NCI-H146 treated with DMSO at 0.1 percent for 48 hours (cell line): ENCODE measurements at regions not wholly inside any gene's neighbourhood (a gene's known extent, or its start where the extent isn't known, plus 50 kb on each side); places are given as distances from the start of the nearest gene placed in this dataset.

Source experiments
- DNase-seq: peaks from one replicate; lab custom pipeline; 2025; ENCODE audit not compliant: unreplicated experiment; lab: John Stamatoyannopoulos, UW

DNA sequence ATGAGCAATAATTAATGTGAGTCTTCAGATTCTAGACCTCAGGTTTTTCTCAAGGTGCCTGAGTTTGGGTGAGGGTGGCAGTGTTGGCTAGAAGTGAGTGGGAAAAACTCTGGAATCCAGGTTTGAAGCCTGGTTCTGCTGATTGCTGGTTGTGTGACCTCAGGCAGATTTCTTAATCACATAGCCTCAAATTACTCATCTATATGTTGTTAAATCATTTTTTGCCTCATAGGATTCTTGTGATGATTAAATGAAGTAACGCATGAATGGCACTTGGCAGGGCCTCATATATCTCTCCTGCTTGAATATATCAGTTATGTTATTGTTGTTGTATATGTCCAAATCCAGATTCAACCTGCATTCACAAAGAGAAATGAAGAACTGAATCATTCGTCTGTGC lies 60.5 kb downstream of the NR2F2 start:
- DNase-seq, result no peak

DNA sequence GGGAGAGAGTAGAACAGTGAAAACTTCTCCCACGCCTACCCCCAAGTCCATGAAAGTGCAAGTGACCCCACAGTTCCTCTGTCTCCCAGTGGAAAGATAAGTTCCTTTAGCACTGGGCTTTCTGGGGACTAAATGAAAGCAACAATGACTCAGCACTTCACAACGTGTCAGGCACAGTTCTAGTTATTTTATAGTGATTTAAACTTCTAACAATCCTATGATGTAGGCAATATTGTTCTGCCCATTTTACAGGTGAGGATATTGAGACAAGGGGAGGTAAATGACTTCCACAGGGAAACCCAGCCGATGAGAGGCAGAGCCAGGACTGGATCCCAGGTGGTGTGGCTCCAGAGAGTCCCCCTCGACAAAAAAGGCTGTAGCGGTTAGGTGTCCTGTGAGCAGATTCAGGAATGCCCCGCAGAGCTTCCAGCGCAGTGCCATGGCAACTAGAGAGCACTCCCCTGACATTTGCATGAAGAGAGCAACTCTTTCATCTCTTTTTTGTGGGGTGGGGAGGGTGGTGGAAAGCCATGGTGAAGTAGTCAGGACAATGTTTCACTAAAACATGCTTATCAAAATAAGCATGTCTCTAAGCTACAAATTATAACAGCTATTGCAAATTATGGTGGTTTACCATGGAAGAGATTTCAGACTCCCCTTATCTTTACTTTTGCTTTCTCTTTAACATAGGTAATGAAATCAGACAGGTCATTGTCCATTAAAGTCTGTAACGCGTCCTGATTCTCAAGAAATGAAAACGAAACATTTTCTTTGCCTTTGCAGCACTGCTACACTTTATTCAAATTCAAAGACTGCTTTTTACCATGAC lies 62.1 kb downstream of the NR2F2 start:
- no peak for DNase-seq

DNA sequence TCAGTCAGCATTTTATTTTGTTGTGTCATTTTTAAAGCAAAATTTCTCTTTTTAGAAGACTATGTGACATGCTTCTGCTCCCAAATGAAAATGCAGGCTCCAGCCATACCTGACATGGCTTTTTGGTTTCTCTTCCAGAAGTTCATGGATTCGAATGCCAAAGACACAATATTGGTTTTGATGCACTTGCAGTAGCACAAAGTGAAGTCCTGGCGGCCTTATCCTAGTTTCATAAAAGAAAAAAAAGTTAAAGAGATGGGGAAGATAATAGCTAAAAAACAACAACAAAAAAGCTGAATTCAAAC lies 62.7 kb downstream of the NR2F2 start:
- DNase-seq, result no peak

DNA sequence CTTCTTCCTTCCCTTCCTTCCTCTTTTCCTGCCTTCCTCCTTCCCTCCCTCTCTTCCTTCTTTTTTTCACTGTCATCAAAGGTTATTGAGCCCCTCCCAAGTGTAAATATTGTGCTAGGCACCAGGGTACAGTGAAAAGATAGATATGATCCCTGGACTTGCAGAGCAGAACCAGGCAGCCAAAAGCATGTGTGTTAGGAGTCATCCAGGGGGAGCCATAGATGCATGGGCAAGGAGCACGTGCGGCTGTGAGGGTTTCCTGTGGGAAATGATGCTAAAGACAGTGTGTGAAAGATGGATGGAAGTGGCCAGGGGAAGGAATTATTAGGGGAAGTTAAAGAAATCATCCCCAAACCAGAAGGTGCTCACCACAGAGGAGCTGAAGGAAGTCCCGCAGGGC lies 65.2 kb downstream of the NR2F2 start:
- DNase-seq, result no peak

DNA sequence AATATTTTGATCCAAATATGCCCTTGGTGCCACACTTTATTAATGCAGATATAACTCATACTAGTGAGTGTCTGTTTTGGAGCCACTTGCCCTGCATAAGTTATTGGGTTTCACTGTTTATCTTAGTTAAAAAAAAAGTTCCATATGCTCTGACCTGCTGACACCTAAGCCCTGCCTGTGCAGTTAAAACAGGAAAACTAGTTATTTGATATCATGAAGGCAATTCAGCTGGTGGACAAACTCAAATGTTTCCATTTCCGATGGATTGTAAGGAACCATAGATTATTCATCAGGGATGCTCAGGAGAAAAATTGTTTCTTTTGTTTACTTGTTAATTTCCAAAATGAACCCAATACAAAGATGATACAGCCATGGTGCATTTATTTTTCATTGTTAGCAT lies 68.3 kb downstream of the NR2F2 start:
- no peak for DNase-seq

DNA sequence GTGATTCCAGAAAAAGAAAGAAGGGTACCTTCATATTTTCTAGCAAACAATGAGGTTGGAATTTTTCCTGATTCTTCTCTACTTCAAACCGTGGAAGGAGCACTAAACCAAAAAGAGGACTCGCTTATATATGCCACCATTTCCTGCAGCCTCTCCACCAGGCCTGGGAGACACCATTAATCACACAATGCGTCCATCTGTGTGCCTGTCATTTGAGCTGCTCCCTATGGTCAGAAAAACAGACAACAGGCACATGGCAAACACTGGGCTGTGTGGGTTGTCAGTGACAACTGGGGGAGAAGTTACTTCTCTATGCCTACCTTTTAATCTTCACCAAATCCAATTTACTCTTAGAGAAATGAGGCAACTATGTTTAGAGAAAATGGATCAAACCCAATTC lies 71.9 kb downstream of the NR2F2 start:
- no peak for DNase-seq

DNA sequence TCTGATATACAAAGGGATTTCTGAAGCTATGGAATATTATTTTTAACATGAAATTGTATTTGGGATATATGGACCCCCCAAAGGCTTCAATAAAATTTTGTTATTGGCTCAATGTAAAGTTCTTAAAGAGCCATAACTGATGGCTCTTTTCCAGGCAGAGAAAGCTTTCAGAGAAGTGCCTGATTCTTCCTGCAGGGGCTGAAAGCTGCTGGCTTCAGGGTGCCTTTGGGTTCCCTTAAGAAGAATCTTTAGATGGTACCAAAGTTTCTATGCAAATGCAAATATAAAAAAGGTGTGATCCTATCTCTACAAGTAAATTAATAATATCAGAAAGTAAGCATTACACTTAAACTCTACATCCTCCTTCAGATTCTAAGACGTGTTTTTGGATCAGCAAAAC lies 72.6 kb downstream of the NR2F2 start:
- no peak for DNase-seq

DNA sequence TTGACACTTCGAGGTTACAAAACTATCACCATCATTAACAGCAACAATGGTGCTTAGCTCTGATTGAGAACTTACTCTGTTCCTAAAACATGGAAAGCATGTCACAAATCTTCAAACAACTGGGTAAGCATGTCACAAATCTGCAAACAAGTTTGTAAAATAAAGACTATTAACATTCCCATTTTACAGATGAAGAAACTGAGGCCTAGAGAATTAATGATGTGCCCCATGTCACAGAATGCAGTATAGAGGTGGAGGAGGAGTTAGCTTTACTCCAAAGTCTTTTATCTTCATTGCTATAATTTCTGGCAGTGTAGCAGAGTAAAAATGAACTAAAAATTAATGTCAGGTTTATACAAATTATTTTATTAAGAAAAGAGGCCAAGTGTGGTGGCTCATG lies 73.4 kb downstream of the NR2F2 start:
- no peak for DNase-seq

DNA sequence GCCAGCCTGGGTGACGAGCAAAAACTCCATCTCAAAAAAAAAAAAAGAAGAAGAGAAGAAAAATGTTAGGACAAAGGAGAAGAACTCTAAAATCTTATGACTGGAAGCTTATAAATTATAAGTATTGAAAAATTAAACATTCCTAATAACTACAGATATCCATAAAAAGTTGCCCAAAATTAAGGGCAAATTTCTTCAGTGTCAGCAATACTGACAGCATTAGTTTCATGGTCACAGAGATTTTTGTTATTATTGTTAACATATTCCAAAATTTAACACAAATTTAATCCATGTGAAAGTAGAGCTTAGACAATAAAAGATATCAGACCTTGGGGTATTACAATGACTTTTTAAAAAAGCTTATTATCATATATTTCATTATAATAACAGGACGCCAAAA lies 74.1 kb downstream of the NR2F2 start:
- no peak for DNase-seq

DNA sequence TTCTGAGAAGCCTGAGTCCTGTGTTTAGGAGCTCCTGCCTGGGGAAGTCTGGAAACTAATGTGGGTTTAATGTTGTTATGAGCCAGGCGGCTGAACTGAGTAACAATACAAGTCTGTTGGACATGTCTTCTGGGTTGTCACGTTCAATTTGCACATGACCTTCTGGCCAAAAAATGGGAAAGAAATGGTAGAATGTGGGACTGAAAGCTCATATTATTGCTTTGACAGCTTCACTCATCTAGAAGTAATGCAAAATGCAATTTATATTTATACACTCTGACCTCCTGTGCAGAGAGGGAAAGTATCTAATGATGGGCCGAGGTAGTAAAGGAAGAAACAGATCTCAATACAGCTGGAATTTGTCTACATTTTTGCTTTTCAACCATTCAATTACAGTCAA lies 75.8 kb downstream of the NR2F2 start:
- DNase-seq, result no peak

DNA sequence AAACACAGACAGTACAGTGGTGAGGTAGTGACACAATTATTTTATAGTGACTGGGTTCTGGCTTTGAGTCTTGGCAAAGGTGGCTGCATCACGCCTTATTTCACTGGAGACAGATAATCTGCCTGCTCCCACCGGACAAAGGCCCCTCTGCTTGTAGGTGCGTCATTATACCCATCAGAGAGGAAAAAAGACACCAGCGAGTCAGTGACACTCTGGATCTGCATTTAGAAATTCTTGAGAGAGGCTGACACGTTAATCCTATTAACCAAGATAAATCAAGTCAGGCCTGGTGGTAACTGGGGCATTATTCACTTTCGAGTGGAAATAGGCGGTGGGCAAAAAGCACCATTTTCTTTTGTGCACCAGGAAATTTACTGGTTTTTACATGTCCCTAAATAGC lies 76.2 kb downstream of the NR2F2 start:
- no peak for DNase-seq

DNA sequence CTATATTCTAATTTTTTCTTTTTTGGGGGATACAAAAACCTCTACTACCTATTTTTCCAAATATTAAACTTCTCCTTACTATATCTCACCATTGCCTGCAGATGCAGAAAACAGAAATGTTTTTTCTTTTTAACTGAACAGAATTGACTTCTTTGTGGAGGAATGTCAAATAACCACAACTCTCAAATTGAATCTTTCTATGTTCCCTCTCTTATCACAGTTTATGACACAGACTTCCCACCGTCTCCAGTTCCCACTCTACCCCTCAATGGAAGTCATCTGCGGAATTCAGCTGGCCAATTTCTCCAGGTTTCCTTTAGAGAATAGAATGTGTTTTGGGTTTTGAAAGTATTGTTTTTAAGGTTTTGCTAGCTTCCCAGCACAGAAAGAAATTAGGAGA lies 77.0 kb downstream of the NR2F2 start:
- no peak for DNase-seq

DNA sequence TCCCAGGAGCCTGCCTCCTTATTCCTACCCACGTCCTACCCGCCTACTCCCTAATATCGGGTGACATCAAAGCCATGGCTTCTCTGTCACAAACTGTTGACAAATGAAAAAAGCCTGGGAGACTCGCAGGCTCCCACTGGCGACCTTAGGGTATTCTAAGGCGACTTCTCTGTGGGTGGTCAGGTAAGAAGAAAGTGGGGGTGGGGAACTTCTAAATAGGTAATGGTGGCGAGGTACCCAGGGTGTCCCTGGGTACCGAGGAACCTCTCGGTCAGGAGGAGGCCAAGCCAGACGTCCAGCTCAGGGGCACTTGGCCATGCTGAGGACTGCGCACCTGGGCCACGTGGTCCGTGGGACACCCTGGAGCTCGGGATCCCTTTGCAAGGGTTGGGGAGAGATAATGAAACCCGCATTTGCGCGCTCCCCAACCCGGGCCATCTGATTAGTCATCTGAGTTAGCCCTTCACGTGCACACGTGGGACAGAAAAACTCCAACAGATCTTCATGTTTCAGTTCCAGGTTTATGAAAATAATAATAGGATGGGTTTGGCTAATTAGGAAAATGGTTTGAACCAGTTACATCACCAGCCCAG lies 78.2 kb downstream of the NR2F2 start:
- DNase-seq, result no peak

DNA sequence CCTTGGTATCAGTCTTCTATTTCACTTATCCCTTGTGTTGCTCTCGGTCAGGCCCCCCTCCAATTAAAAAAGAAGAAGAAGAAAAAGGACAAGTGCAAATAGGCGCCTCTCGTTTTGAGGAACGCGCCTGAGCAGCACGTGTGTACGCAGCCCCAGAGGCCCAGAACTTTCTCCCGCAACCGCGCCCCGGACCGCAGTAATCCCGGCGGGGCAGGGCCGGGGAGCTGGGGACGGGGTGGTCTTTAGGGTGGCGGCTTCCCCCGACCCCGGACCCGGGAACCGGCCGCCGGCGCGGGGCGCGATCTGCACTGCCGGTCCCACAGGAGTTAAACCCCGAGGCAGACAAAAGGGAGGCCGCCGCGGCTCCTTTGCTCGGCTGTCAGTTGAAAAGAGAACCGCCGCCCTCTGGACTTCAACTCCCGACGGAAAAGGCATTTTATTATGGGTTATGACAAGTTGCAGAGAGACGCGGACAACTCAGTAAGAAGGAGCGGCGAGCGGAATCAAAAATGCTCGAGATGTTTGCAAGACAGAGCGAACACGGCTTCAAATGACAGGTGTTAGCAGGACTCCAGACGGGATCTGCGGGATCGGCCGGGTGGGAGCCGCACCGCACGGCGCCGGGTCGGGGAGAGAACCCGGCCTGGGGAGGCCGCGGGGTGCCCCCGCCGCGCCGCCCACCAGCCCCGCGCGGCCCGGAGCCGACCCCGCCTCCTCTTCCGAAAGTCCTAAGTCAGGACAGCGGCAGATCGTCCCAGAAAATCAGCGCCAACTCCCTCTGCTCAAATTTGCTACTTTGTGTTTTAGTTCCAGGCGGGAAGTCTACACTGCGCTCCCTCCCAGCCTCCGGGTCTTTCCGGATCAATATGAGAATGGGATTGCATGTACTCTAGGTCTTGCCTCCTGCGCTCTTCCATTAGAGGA lies 79.0 kb downstream of the NR2F2 start:
- no peak for DNase-seq

DNA sequence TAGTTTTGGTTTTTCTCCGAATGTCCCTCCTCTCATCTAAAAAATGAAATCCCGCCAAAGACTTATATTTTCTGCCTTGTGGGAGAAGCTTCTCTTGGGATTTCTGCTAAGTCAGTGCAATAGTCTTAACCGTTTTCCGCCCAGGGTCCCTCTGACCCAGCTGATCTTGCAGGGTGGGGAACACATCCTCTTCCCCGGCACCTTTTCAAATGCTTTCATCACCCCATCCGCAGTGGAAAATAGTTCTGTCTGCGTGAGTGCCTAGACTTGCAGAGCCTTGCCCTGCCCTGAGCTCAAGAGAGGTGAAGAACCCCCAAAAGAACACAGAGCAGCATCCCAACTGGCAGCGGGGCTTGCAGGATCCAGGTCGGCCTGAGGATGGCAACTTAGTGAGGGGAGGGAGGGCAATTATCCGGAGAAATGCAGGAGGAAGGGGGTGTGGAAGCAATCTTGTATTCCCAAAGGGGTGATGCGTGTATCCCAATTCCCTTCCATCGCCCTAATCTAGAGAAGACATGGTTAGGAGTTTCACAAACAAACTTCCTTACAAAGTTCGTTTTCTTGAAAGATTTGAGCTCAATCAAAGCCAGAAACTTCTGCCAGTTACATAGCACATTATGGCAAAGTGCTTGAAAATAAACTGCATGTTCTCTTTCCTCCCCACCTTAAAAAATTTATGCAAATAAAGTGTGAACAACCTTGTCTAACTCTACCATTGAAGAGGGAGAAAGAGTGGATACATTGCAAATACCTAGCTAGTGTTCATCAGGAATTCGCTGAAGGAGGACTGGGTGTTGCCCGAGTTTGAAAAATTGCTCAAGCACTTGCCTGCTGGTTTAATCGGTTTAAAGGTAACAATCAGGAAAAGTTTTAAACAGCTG lies 79.9 kb downstream of the NR2F2 start:
- no peak for DNase-seq

DNA sequence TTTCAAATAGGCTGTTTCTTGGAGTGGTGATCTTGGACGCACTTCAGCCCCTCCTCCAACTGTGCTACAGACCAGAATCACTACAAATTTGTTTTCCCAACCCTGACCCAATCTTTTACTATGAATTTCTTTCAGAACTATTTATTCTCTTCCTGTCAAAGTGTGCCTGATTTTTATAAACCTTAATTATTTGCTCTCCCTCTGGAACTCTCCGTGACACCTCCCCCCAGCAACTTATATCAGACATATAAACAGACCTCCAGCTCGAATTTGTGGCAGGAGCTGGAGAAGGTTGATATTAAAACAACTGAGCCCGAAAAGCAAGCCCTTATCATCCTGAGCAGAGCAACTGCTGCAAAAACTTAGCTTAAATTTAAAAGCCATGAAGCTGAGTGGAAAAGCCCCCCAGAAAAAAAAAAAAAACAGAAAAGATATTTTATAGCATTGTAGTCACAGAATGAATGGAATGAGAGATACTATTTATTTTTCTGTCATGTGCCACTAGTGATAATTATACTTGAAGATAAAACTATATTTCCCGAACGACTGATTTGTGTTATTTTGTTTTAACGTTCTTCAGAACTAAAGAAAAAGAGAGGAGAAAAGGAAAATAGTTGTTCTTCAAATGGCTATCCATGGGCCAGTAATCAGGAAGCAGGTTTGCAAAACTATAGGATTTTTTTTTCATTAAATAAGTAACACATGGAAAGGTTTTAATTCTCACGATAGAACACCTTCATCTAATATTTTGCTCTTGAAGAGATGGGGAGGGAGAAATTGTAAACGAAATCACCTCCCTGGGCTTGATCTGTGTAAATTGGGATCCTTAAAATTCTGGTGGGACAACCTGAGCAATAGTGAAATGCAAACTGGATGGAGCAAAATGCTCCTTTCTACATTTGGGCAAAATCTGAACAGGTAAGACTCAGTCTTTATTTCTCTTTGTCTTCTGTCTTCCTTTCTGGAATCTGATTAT lies 80.8 kb downstream of the NR2F2 start:
- DNase-seq, result no peak

DNA sequence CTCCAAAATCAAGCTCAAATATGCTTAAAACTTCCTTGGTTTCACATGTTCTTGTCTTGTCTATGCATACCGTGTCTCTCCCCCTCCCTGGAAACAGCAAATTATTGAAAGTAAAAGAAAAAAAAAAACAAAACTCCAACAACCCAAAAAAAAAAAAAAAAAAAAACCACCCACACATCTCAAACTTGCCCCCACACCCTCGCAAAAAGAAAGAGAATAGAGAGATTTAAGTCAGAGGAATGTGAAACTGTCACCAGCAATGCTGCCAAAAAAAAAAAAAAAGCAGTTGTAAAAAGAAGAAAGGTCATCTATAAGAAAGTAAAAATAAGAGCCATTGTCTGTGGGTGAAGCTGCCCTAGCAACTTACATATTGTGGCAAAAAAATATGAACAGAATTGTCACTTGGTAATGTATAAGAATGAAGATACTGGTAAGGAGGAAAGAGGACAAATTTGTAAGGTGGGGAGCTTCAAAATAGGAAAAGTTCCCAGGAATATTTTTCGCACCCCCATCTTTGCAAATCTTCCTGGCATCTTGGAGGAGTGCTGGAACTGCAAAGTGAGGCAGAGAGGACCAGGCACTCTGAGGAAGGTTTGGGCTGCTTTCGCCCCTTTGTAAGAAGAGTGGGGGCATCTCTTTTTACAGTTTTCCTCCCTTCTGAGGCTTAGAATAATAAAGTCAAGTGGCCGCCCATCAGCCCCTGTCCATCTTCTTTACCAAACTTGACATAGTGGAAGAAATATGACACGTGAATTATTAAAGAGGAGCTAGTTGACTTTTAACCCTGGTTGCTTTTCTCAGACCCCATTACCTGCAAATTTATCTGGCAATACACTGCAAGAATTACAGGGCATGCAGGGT lies 81.8 kb downstream of the NR2F2 start:
- no peak for DNase-seq

DNA sequence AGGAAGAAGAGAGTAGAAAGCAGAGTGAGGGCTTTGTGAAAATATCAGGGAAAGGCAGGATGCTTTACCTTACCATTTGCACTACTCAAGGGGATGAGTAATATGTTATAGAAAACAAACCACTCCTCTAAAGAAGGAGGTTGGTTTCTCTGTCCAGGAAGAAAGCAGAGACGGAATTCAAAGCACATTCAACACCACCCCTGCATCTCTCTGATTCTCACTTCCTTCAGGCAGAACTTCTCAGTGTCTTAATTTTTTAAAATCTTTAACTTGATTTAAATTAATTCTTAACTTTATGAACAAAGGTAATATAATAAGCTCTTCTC lies 82.4 kb downstream of the NR2F2 start:
- no peak for DNase-seq

DNA sequence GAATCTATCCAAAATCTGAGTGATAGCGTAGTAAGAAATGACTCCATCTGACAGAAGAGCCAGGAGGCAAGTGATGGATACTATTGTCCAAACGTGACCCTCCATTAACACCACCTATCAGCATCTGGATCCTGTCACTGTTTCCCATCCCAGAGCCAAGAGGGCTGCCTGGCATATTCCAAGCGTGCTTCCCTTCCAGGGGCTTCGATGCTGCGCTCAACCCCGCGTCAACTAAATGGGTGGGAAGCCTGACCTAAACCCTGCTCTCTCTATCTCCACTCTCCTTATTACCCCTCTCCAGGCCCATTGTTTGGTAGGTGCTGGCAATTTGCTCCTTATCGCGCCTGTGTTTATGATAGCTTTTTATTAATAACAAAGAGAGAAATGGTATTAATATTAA lies 83.2 kb downstream of the NR2F2 start:
- no peak for DNase-seq
